ENCODE measurements at regions not wholly inside any gene's neighbourhood (a gene's known extent, or its start where the extent isn't known, plus 50 kb on each side); places are given as distances from the start of the nearest gene placed in this dataset.

- Histone ChIP-seq H3K27ac (no peak overlapping the region), H3K4me1 (no peaks in the 10 kb centered on the region), H3K27me3 (no peaks in the 10 kb centered on the region), H3K36me3 (no peaks in the 10 kb centered on the region), H3K9me3 (peaks cover 0 to 3% (median 0%) of the 10 kb centered on the region in 4 donors), H3K4me3 (no peak overlapping the region)
- intact Hi-C loops (cut with DNase I): no loop called here
- TF ChIP-seq CTCF (IDR thresholded peaks at IDR 0.05): no peak
- FAIRE-seq (no peak), ATAC-seq (no peak), DNase-seq (no peak)
- WGBS, 2 donors: 89 to 97% methylated on average over 1 of the region's 1 CpG
Observed at GRCh38 chr10:78326372-78326771, 292.7 kb downstream of the RPS24 start.

GRCh38 chr10:78327778-78328591 is 294.3 kb downstream of the RPS24 start:
- DNase-seq (peak in 1 of 6 donors; percentile 8), FAIRE-seq (no peak), ATAC-seq (no peak)
- Histone ChIP-seq H3K9me3 (peaks cover 0 to 3% (median 0%) of the 10 kb centered on the region in 4 donors), H3K4me1 (no peaks in the 10 kb centered on the region), H3K4me3 (no peak overlapping the region), H3K27me3 (no peaks in the 10 kb centered on the region), H3K36me3 (no peaks in the 10 kb centered on the region), H3K27ac (no peak overlapping the region)
- TF ChIP-seq CTCF (IDR thresholded peaks at IDR 0.05): no peak
- intact Hi-C loops (cut with DNase I): no loop called here
- WGBS, 2 donors: 82 to 89% methylated on average over 4 of the region's 4 CpGs

- no peak for FAIRE-seq
- WGBS, 2 donors: 84 to 95% methylated on average over 10 of the region's 10 CpGs
- ATAC-seq: no peak
- H3K4me1 ChIP-seq: no peaks in the 10 kb centered on the region
- peak in 1 of 6 donors; percentile 7 for DNase-seq
- peaks cover 0 to 3% (median 0%) of the 10 kb centered on the region in 4 donors for H3K9me3 ChIP-seq
- intact Hi-C loops (cut with DNase I): no loop called here
- no peak overlapping the region for H3K4me3 ChIP-seq
- no peak overlapping the region for H3K27ac ChIP-seq
- H3K27me3 ChIP-seq: no peaks in the 10 kb centered on the region
- no peak for TF ChIP-seq CTCF (IDR thresholded peaks at IDR 0.05)
- H3K36me3 ChIP-seq: no peaks in the 10 kb centered on the region
Observed at GRCh38 chr10:78328592-78329404, 295.1 kb downstream of the RPS24 start.

GRCh38 chr10:78330884-78331283 is 297.2 kb downstream of the RPS24 start:
- TF ChIP-seq CTCF (IDR thresholded peaks at IDR 0.05): no peak
- ATAC-seq: no peak
- 87 to 93% methylated on average over 4 of the region's 4 CpGs for WGBS, 2 donors
- Histone ChIP-seq H3K9me3 (peaks cover 0 to 3% (median 0%) of the 10 kb centered on the region in 4 donors), H3K36me3 (no peaks in the 10 kb centered on the region), H3K4me3 (no peak overlapping the region), H3K27me3 (no peaks in the 10 kb centered on the region), H3K27ac (no peak overlapping the region), H3K4me1 (no peaks in the 10 kb centered on the region)
- FAIRE-seq: no peak
- DNase-seq: no peak
- intact Hi-C loops (cut with DNase I): no loop called here

All from pancreas (tissue), 10 donors.